HG02571 (cell line): ENCODE measurements at regions not wholly inside any gene's neighbourhood (a gene's known extent, or its start where the extent isn't known, plus 50 kb on each side); places are given as distances from the start of the nearest gene placed in this dataset.

Source experiments
- ATAC-seq: cut with Tn5 transposase; IDR thresholded peaks from one replicate; pipeline ENCODE4 v1.9.1; 2021; ENCODE audit warnings: mild to moderate bottlenecking, moderate library complexity; ENCODE audit not compliant: unreplicated experiment

GRCh38 chr4:111464251-111465045 lies 680.8 kb upstream of the FAM241A start:
- no peak for ATAC-seq

GRCh38 chr4:111466811-111467604 lies 678.2 kb upstream of the FAM241A start:
- no peak for ATAC-seq

- no peak for ATAC-seq
These were observed 670.3 kb upstream of the FAM241A start for GRCh38 chr4:111475001-111475400.

GRCh38 chr4:111475666-111476065 lies 669.6 kb upstream of the FAM241A start:
- no peak for ATAC-seq

- no peak for ATAC-seq
These were observed 664.7 kb upstream of the FAM241A start for GRCh38 chr4:111480510-111480909.

GRCh38 chr4:111483375-111484169 lies 661.7 kb upstream of the FAM241A start:
- no peak for ATAC-seq

GRCh38 chr4:111492496-111492895 lies 652.8 kb upstream of the FAM241A start:
- no peak for ATAC-seq

GRCh38 chr4:111494471-111494870 lies 650.8 kb upstream of the FAM241A start:
- no peak for ATAC-seq

- ATAC-seq, result no peak
These were observed 650.3 kb upstream of the FAM241A start for GRCh38 chr4:111494971-111495370.

- no peak for ATAC-seq
These were observed 646.0 kb upstream of the FAM241A start for GRCh38 chr4:111499291-111499690.

GRCh38 chr4:111499706-111500105 lies 645.5 kb upstream of the FAM241A start:
- ATAC-seq, result no peak

GRCh38 chr4:111500858-111501257 lies 644.4 kb upstream of the FAM241A start:
- ATAC-seq, result no peak

GRCh38 chr4:111501946-111502345 lies 643.3 kb upstream of the FAM241A start:
- ATAC-seq, result no peak

GRCh38 chr4:111502626-111503025 lies 642.6 kb upstream of the FAM241A start:
- ATAC-seq, result no peak

- no peak for ATAC-seq
These were observed 638.5 kb upstream of the FAM241A start for GRCh38 chr4:111506706-111507105.

- ATAC-seq, result no peak
These were observed 634.7 kb upstream of the FAM241A start for GRCh38 chr4:111510535-111510934.

- ATAC-seq, result no peak
These were observed 633.0 kb upstream of the FAM241A start for GRCh38 chr4:111512081-111512783.

GRCh38 chr4:111519683-111520082 lies 625.6 kb upstream of the FAM241A start:
- ATAC-seq, result no peak

- ATAC-seq, result no peak
These were observed 614.8 kb upstream of the FAM241A start for GRCh38 chr4:111530446-111530845.

- no peak for ATAC-seq
These were observed 609.5 kb upstream of the FAM241A start for GRCh38 chr4:111535792-111536191.

- no peak for ATAC-seq
These were observed 608.1 kb upstream of the FAM241A start for GRCh38 chr4:111537165-111537564.
